H9 (cell line): ENCODE measurements at regions not wholly inside any gene's neighbourhood (a gene's known extent, or its start where the extent isn't known, plus 50 kb on each side); places are given as distances from the start of the nearest gene placed in this dataset.

ENCODE experiments used
- DNase-seq: peaks from one replicate; pipeline ENCODE4 v3.0.0-alpha.2; 2017
- H2AFZ ChIP-seq: one replicate; pipeline ENCODE4 v1.6.1; 2013; ENCODE audit warnings: mild to moderate bottlenecking, low read length, control low read depth, moderate library complexity
- H2AK5ac ChIP-seq: 2 replicates; pipeline ENCODE4 v1.6.1; 2013; ENCODE audit warnings: low read length, control low read depth, mixed read lengths; ENCODE audit not compliant: insufficient read length
- H2BK120ac ChIP-seq: one replicate; pipeline ENCODE4 v1.6.1; 2013; ENCODE audit warnings: low read depth, mild to moderate bottlenecking, low read length, control low read depth, inconsistent platforms; ENCODE audit not compliant: poor library complexity, severe bottlenecking
- H2BK12ac ChIP-seq: 2 replicates; pipeline ENCODE4 v1.6.1; 2013; ENCODE audit warnings: low read length, control low read depth, mixed read lengths, low read depth; ENCODE audit not compliant: insufficient read length
- H2BK15ac ChIP-seq: 2 replicates; pipeline ENCODE4 v1.6.1; 2013; ENCODE audit warnings: low read depth, low read length, control low read depth
- H2BK20ac ChIP-seq: one replicate; pipeline ENCODE4 v1.6.1; 2013; ENCODE audit warnings: low read depth, mild to moderate bottlenecking, low read length, control low read depth, inconsistent platforms; ENCODE audit not compliant: poor library complexity, severe bottlenecking
- H2BK5ac ChIP-seq: 2 replicates; pipeline ENCODE4 v1.6.1; 2013; ENCODE audit warnings: low read length, control low read depth, mixed read lengths; ENCODE audit not compliant: insufficient read length
- H3K14ac ChIP-seq: 2 replicates; pipeline ENCODE4 v1.6.1; 2013; ENCODE audit warnings: low read length, control low read depth; ENCODE audit not compliant: insufficient read depth
- H3K18ac ChIP-seq: 2 replicates; pipeline ENCODE4 v1.6.1; 2013; ENCODE audit warnings: low read depth, mild to moderate bottlenecking, mixed read lengths, low read length, control low read depth; ENCODE audit not compliant: insufficient read length
- H3K23ac ChIP-seq: 2 replicates; pipeline ENCODE4 v1.6.1; 2013; ENCODE audit warnings: low read length, control low read depth, mixed read lengths, low read depth; ENCODE audit not compliant: insufficient read length
- H3K23me2 ChIP-seq: 2 replicates; pipeline ENCODE4 v1.6.1; 2013; ENCODE audit warnings: low read depth, mild to moderate bottlenecking, mixed read lengths, low read length, control low read depth; ENCODE audit not compliant: insufficient read length, poor library complexity, severe bottlenecking
- H3K27ac ChIP-seq: 2 replicates; pipeline ENCODE4 v1.5.1; 2013; ENCODE audit warnings: low read length, control low read depth, mixed read lengths, low read depth; ENCODE audit not compliant: insufficient read length
- H3K27me3 ChIP-seq: 2 replicates; pipeline ENCODE4 v1.6.1; 2013; ENCODE audit warnings: low read length, control low read depth, inconsistent platforms; ENCODE audit not compliant: insufficient read depth
- H3K4ac ChIP-seq: 2 replicates; pipeline ENCODE4 v1.6.1; 2013; ENCODE audit warnings: low read depth, mild to moderate bottlenecking, control low read depth, inconsistent platforms, low read length, moderate library complexity
- H3K4me1 ChIP-seq: 2 replicates; pipeline ENCODE4 v1.6.1; 2013; ENCODE audit warnings: low read length, control low read depth, inconsistent platforms; ENCODE audit not compliant: insufficient read depth
- H3K4me2 ChIP-seq: 2 replicates; pipeline ENCODE4 v1.6.1; 2013; ENCODE audit warnings: low read length, control low read depth, mixed read lengths; ENCODE audit not compliant: insufficient read length, insufficient read depth
- H3K56ac ChIP-seq: 2 replicates; pipeline ENCODE4 v1.6.1; 2013; ENCODE audit warnings: low read depth, mild to moderate bottlenecking, mixed read lengths, low read length, control low read depth; ENCODE audit not compliant: insufficient read length
- H3K79me1 ChIP-seq: 2 replicates; pipeline ENCODE4 v1.6.1; 2013; ENCODE audit warnings: low read depth, mild to moderate bottlenecking, moderate library complexity, low read length, control low read depth, inconsistent platforms; ENCODE audit not compliant: insufficient read depth, poor library complexity, severe bottlenecking
- H3K79me2 ChIP-seq: 2 replicates; pipeline ENCODE4 v1.6.1; 2013; ENCODE audit warnings: low read length, control low read depth, inconsistent platforms; ENCODE audit not compliant: insufficient read depth
- H3K9ac ChIP-seq: 2 replicates; pipeline ENCODE4 v1.6.1; 2013; ENCODE audit warnings: low read length, control low read depth, mixed read lengths; ENCODE audit not compliant: insufficient read length; ENCODE audit errors: extremely low read depth
- H3K9me3 ChIP-seq: one replicate; pipeline ENCODE4 v1.6.1; 2013; ENCODE audit warnings: low read depth, low read length, inconsistent platforms; ENCODE audit not compliant: control insufficient read depth
- H3T11ph ChIP-seq: one replicate; pipeline ENCODE4 v1.6.1; 2013; ENCODE audit warnings: mild to moderate bottlenecking, low read length, control low read depth, inconsistent platforms
- H4K20me1 ChIP-seq: one replicate; pipeline ENCODE4 v1.6.1; 2013; ENCODE audit not compliant: control insufficient read depth, insufficient read length, insufficient read depth
- H4K5ac ChIP-seq: 2 replicates; pipeline ENCODE4 v1.6.1; 2013; ENCODE audit warnings: low read depth, mild to moderate bottlenecking, mixed read lengths, low read length, control low read depth; ENCODE audit not compliant: insufficient read length
- H4K8ac ChIP-seq: replicated peaks from 2 replicates; pipeline ENCODE4 v1.6.1; 2013; ENCODE audit warnings: low read length, control low read depth, mixed read lengths, low read depth; ENCODE audit not compliant: insufficient read length
- H4K91ac ChIP-seq: 2 replicates; pipeline ENCODE4 v1.6.1; 2013; ENCODE audit warnings: low read depth, mild to moderate bottlenecking, moderate library complexity, mixed read lengths, low read length, control low read depth; ENCODE audit not compliant: insufficient read length
- H3K27ac Mint-ChIP-seq, 3 experiments: 2 replicates in 2 of 3; 3 replicates in 1 of 3; pipeline ENCODE4 v1.8.0; 2020 to 2021; ENCODE audit warnings: mixed read lengths in 3 of 3, mild to moderate bottlenecking in 1 of 3, moderate library complexity in 1 of 3
- H3K27me3 Mint-ChIP-seq: 2 replicates; pipeline ENCODE4 v1.8.0; 2021; ENCODE audit warnings: low read depth, mild to moderate bottlenecking, moderate library complexity, mixed read lengths
- H3K36me3 Mint-ChIP-seq, 3 experiments: 2 replicates in 2 of 3; 3 replicates in 1 of 3; pipeline ENCODE4 v1.8.0; 2020 to 2021; ENCODE audit warnings: low read depth in 3 of 3, mixed read lengths in 3 of 3; ENCODE audit not compliant: insufficient read depth in 1 of 3
- H3K4me1 Mint-ChIP-seq, 2 experiments: 2 replicates each; pipeline ENCODE4 v1.8.0; 2020; ENCODE audit warnings: mixed read lengths in 2 of 2
- H3K4me3 Mint-ChIP-seq, 2 experiments: 2 replicates in 1 of 2; 3 replicates in 1 of 2; pipeline ENCODE4 v1.8.0; 2020 to 2021; ENCODE audit warnings: mild to moderate bottlenecking in 2 of 2, mixed read lengths in 2 of 2, moderate library complexity in 1 of 2
- H3K9me3 Mint-ChIP-seq, 2 experiments: 2 replicates in 1 of 2; 3 replicates in 1 of 2; pipeline ENCODE4 v1.8.0; 2020; ENCODE audit warnings: mild to moderate bottlenecking in 2 of 2, mixed read lengths in 2 of 2, moderate library complexity in 1 of 2
- CTCF ChIP-seq: fragments of 200-600 bp; sonication (generic); conservative IDR thresholded peaks from 3 replicates; pipeline ENCODE4 v1.8.0; 2021; ENCODE audit warnings: antibody characterized with exemption, mild to moderate bottlenecking
- WGBS: extraction: QIAGEN DNeasy Blood & Tissue Kit; methylation state at CpG from one replicate; pipeline ENCODE4 v1.1.7; 2013; ENCODE audit warnings: missing lambda C conversion rate, low lambda C conversion rate, mixed read lengths; ENCODE audit not compliant: insufficient read length; ENCODE audit errors: extremely low coverage; 5-methylcytosine and 5-hydroxymethylcytosine counted together

GRCh38 chr14:55902241-55902640, 216.0 kb upstream of the PELI2 start:
- H2BK12ac ChIP-seq, result no peak overlapping the region
- H2BK20ac ChIP-seq, result no peak overlapping the region
- no peak overlapping the region for H2BK5ac ChIP-seq
- H4K8ac ChIP-seq, result no peak overlapping the region
- H2AFZ ChIP-seq, result no peak overlapping the region
- H3K23ac ChIP-seq, result no peak overlapping the region
- no peak overlapping the region for H3K18ac ChIP-seq
- no peaks in the 10 kb centered on the region for H3K4me1 ChIP-seq
- no peak overlapping the region for H2AK5ac ChIP-seq
- TF ChIP-seq CTCF, result no peak
- WGBS, result no CpG with 5 or more reads among the region's 5 CpGs
- H3K9me3 ChIP-seq, result no peaks in the 10 kb centered on the region
- H3K9ac ChIP-seq, result no peak overlapping the region
- H3K27ac ChIP-seq, result no peak overlapping the region
- no peaks in the 10 kb centered on the region for H4K20me1 ChIP-seq
- no peaks in the 10 kb centered on the region for H3K79me2 ChIP-seq
- Mint-ChIP-seq H3K27me3 (no peaks in the 10 kb centered on the region), H3K4me1 (peaks cover 7 to 9% of the 10 kb centered on the region in 2 experiments), H3K27ac (no peak overlapping the region), H3K36me3 (no peaks in the 10 kb centered on the region), H3K4me3 (no peak overlapping the region; a peak in 1 of 5 replicates), H3K9me3 (no peaks in the 10 kb centered on the region)
- no peak overlapping the region for H2BK15ac ChIP-seq
- H4K91ac ChIP-seq, result no peak overlapping the region
- H3K56ac ChIP-seq, result no peak overlapping the region
- no peak for DNase-seq
- H3K4me2 ChIP-seq, result no peak overlapping the region
- H3K14ac ChIP-seq, result no peak overlapping the region
- H3K27me3 ChIP-seq, result no peaks in the 10 kb centered on the region
- H3K23me2 ChIP-seq, result no peaks in the 10 kb centered on the region
- H3K4ac ChIP-seq, result no peak overlapping the region
- H2BK120ac ChIP-seq, result no peak overlapping the region
- no peak overlapping the region for H3T11ph ChIP-seq
- H3K79me1 ChIP-seq, result no peaks in the 10 kb centered on the region
- no peak overlapping the region for H4K5ac ChIP-seq
